AML-193 (cell line): ENCODE measurements at regions not wholly inside any gene's neighbourhood (a gene's known extent, or its start where the extent isn't known, plus 50 kb on each side); places are given as distances from the start of the nearest gene placed in this dataset.

Source experiments
- DNase-seq, 2 experiments: peaks; one replicate each; lab custom pipeline; 2025; lab: John Stamatoyannopoulos, UW

- DNase-seq = no peak
Observed at GRCh38 chr16:5377280-5377898, 279.8 kb upstream of the EEF2KMT start.

DNA sequence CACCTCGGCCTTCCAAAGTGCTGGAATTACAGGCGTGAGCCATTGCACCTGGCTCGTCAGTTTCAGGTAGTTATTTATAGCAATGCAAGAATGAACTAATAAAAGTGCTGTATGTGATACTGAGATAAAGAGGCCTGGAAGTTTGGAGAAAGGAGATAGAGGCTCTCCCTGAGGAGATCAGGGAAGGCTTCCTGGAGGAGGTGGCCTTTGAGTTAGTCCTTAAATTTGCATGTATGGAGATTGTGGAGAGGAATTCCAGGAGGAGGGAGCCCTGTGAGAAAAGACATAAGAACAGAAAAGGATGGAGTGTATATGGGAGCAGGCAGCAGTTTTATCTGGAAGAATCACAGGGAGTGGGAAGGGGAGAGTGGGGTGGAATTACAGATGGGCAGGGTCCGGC, 276.6 kb upstream of the EEF2KMT start:
- DNase-seq = no peak

- DNase-seq = no peak
Observed at GRCh38 chr16:5367951-5368350, 270.4 kb upstream of the EEF2KMT start.

GRCh38 chr16:5366126-5366525, 268.5 kb upstream of the EEF2KMT start:
- DNase-seq = no peak

- DNase-seq = no peak
Observed at GRCh38 chr16:5364186-5364585, 266.6 kb upstream of the EEF2KMT start.

GRCh38 chr16:5361322-5361721, 263.7 kb upstream of the EEF2KMT start:
- no peak for DNase-seq

DNA sequence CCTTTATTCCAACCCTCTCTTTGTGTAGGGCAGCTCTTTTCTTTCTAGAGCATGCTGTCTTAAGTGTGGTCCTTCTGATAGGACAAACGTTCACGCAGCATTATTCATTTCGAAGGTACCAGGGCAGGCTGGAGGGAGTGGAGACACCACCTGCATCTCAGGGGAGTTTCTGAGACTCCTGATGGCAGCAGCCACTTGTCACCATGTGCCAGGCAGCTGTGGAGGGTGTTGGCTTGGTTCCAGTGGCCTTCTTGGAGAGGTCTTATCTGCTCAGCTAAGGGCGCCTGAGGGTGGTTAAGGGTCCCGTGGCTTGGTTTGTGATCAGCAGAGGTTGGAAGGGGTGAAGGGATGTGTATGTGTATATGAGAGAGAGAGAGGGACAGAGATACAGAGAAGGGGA, 257.1 kb upstream of the EEF2KMT start:
- no peak for DNase-seq

GRCh38 chr16:5349670-5350517, 252.3 kb upstream of the EEF2KMT start:
- DNase-seq = no peak

GRCh38 chr16:5349101-5349500, 251.5 kb upstream of the EEF2KMT start:
- DNase-seq = no peak

DNA sequence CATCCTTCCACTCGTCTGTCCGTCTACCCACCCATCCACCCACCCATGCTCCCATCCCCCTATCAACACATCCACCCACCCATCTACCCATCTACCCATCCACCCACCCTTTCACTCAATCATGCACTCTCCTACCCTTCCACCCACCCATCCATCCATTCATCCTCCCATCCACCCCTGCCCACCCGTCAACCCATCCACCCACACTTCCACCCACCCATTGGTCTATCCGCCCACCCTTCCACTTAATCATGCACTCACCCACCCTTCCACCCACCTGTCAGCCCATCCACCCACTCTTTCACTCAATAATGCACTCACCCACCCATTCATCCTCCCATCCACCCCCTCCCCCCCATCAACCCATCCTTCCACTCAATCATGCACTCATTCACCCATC, 250.0 kb upstream of the EEF2KMT start:
- no peak for DNase-seq

- no peak for DNase-seq
Observed at GRCh38 chr16:5336941-5337340, 239.3 kb upstream of the EEF2KMT start.

GRCh38 chr16:5333991-5334390, 236.4 kb upstream of the EEF2KMT start:
- no peak for DNase-seq

DNA sequence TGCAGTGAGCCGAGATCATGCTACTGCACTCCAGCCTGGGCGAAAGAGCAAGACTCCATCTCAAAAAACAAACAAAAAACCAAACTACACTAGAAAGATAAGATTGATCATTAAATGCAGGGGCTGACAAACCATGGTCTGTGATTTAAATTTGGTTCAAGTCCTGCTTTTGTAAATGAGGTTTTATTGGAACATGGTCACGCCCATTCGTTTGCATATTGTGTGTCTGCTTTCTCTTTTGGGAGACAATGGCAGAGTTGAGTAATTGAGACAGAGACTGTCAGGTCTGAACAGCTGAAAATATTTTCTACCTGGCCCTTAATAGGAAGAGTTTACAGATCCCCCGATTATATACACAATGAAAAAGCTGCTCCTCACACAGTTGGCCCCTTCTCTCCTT, 235.5 kb upstream of the EEF2KMT start:
- no peak for DNase-seq

GRCh38 chr16:5330058-5330457, 232.5 kb upstream of the EEF2KMT start:
- DNase-seq = no peak

GRCh38 chr16:5328546-5328945, 231.0 kb upstream of the EEF2KMT start:
- no peak for DNase-seq

GRCh38 chr16:5326395-5326794, 228.8 kb upstream of the EEF2KMT start:
- DNase-seq = no peak

DNA sequence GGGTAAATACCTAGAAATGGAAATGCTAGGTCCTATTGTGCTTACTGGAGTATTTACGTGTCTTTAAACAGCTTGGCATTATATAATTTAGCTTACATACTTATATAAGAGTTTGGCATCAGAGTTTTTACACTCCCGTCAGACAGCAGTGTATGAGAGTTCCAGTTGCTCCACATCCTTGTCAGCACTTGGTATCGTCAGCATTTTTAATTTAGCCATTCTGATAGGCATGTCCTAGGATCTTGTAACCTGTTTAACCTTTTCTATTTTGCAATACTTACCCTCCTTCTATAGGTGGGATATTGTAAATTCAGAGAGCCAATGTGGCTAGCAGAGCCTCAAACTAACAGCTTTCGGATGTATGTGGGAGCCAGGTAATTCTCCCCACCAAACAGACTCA, 228.3 kb upstream of the EEF2KMT start:
- DNase-seq = no peak

DNA sequence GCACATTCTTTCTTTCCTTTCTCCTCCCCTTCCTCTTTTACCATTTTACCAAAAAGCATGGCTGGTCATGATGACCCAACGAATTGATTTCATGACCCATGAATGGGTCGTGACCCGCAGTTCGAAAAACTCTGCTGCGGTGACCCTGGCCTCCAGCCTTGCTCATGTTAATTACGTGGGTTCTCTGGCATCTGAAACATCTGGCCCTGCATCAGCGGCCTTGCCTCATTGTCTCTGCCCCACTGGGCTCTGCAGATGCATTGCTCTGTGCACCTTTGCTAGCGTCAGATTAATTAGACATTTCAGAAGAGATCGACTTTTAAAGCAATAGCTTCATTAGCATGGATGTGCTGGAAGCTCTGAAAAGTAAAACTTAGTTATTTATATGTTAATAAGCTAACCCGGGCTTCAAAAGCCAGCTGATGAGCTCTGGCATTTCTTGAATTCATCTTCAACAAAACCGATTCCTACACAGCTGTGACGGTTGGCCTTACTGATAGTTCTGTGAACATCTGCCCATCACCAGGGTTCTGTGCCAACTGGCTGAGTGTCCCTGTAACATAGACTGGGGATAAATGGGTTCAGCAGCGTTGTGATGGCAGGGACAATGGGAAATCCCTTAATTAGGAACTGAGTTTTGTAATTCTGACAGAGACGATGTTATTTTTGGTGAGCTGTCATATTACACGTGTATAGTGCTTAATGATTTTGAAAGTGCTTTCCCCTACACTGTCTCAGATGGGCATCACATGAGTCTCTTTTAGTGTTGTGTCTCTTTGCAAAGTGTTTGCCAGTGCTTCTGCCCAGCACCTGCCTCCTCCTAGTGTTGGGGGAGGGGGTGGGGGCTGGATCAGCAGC, 225.9 kb upstream of the EEF2KMT start:
- no peak for DNase-seq

- no peak for DNase-seq
Observed at GRCh38 chr16:5321930-5322329, 224.3 kb upstream of the EEF2KMT start.

DNA sequence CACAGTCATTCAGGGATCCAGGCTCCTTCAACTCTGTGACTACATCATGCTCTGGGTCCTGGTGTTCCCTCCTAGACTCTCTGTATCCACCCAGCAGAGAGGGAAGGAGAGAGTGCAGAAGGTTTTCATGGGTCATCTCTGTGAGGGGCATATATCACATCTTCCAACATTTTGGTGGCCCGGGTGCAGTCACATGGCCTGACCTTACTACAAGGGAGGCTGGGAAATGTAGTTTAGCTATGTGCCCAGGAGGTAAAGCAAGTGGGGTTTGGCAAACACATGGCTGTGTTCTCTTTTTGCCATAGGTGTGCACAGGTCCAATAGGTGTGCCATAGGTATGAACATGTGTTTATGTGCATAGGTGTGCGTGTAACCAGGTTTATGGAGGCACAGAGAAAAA, 222.2 kb upstream of the EEF2KMT start:
- DNase-seq = no peak

DNA sequence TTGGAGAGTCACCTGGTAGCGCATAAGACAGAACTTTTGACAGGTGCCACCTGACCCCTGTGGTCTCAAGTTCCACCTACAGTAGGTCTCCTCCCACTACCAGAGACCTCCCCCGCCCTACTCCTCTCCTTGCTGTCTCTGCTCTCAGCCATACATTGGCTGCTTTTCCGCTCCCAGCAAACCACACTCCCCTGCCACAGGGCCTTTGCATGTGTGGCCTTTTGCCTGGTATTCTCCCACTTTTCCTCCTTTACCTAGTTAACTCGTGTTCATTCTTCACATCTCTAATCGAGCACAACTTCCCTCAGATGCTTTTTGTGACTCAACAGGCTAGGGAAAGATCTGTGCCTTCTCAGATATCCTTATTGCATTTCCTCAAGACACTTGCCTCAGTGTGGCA, 218.3 kb upstream of the EEF2KMT start:
- no peak for DNase-seq

- DNase-seq = no peak
Observed at GRCh38 chr16:5314377-5314776, 216.8 kb upstream of the EEF2KMT start.
